Left kidney (tissue), 1 donor: ENCODE measurements at regions not wholly inside any gene's neighbourhood (a gene's known extent, or its start where the extent isn't known, plus 50 kb on each side); places are given as distances from the start of the nearest gene placed in this dataset.

ENCODE experiments used
- DNase-seq: peaks from one replicate; pipeline ENCODE4 v3.0.0-alpha.2; 2013

DNA sequence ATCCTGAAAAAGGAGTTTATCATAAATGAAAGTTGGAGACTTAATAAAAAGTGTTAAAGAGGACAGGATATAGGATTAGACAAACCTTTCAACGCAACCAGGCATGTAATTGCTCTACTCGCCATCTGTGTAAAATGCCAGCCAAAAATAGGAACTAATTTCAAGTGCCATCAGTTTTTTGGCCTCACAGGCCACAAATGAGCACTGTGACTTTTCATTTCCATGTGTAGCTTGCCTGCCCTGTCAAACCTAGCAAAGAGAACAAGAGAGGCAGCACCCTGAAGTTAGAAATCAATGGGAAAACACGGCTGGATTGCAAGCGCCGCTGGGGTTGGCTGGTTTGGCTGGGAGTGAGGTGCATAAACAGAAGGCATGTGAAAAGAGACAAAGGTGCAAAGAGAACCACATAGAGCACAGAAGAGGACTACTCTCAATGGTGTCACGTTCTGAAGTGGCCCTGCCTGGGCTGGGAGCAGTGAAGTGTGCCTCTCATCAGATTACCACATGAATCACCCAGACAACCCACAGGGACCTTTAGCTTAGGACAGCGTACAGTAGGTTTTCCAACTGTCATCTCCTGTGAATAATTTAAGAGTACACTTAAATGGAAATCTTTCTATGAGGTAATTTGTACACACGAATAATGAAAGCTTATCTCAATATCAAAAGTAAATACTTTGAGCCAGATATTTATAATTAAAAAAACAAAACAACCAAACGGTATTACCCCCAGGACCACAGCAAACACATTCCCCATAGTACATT lies 78.0 kb upstream of the NHSL1 start:
- DNase-seq: no peak

DNA sequence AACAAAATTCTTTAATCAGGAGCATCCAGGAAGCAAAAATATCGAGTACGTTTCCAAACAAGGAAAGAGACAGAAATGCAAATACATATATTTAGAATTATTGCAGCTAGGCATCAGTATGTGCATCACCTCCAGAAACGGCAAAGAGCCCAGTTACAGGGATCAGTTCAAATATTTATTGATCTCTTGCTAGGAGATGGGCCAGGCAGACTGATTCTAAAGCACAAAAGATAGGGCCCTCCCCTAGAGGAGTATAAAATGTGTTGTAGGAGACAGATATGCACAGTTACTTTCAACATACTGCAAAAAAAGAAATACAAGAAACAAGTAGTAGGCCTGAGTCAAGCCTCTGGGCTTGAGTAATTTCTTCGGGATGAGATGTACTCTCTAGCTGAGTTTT lies 80.7 kb upstream of the NHSL1 start:
- no peak for DNase-seq

DNA sequence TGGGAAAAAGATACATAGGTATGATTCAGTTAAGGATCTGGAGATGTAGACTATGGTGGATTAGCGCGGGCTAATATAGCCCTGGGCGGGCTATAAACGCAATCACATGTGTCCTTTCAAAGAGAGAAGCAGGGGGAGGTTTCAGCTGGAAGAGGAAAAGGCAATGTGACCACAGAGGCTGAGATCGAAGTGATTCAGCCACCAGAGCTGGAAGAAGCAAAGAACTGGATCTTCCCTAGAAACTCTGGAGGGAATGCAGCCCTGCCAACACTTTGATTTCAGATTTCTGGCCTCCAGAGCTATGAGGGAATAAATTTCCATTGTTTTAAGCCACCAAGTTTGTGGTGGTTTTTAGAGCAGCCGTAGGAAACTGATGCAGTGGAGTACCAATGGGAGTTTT lies 81.5 kb upstream of the NHSL1 start:
- DNase-seq: no peak

DNA sequence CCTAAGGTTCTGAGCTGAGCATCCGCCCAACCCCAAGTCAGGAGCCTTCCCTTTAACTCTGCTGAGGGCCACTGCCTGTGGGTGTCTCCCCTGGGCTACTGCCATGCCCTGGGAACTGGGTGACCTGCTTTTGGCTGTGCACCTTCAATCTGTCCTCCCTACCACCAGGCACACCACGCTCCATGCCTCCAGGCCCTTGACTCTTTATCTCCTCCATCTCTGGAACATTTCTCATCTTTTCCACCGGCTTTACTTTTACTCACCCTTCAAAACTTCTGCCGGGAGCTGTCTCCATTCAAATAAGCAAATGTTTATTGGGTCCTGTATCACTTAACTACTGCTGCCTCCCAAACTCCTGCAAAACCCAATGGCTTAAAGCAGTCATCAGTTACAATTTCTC lies 83.3 kb upstream of the NHSL1 start:
- DNase-seq: no peak

DNA sequence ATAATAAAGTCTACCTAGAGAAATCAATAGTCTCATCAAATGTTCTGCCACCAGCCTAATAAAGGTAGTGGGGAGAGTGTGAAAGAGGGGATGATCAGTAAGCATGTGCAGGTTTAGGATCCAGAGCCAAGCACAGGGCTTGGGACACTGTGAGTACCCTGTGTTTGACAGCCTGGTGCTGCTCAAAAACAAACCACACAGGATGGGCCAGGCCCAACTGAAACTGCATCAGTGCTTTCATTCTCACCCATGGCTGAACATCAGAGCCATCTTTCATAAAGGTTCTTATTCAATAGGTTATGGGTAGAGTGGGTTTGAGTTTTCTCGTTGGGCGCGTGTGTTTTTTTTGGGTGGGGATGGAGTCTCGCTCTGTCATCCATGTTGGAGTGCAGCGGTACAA lies 87.3 kb upstream of the NHSL1 start:
- DNase-seq: no peak

DNA sequence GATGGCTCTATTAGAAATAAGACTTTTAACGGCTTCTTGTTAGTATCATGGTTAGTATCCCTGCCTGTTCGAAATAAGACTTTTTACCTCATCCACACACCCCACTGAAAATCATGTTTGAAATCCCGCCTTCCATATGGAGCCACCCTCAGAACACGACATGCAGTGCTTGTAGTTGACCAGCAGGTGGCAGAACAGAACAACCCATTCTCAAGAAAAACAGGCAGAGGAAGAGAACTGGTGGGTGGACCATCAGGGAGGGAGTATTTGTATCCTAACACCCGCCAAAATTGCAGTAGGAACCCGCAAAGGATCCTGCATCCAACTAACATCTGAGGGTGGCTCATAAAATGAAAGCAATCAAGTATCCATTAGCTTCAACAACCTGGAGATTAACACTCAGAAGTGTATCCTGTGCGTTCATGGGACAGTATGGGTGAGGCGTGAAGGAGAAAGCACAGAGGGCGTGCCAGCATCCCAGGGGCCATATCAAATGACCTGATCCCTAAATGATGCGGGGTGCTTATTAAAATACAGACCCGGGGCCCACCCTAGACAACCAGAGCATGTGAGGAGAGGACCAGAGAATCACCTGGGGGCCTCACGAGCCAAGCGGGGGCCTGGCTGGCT lies 89.6 kb upstream of the NHSL1 start:
- peak; percentile 65 for DNase-seq

DNA sequence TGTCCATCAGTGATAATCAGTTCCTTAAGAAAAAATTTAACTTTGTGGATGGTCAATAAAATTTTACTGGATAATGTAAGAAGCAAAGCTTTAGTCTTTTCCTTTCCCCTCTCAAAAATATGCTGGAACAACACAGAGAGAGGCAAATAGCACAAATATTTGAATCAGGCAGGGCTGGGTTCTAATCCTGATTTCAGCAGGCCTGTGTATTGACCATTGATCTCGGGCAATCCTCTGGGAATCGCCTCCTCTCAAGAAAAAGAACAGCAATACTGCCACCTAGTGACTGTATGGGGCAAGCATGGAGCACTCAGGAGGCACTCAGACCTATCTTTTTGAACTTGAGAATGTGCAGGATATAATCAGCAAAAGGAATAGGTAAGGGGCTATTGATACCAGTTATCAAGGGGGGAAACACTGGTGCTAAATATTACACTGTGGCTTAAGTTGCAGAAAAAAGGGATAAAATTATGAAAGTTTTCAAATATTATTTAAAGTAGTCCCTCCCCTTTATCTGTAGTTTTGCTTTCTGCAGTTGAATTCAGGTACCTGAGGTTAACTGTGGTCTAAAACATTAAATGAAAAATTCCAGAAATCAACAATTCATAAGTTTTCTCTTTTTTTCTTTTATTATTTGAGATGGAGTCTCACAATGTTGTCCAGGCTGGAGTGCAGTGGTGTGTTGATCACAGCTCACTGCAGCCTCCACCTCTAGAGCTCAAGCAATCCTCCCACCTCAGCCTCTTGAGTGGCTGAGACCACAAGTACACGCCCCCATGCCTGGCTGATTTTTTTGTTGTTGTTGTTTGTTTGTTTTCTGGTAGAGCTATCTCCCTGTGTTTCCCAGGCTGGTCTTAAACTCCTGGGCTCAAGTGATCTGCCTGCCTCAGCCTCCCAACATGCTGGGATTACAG lies 91.8 kb upstream of the NHSL1 start:
- DNase-seq: peak; percentile 68

DNA sequence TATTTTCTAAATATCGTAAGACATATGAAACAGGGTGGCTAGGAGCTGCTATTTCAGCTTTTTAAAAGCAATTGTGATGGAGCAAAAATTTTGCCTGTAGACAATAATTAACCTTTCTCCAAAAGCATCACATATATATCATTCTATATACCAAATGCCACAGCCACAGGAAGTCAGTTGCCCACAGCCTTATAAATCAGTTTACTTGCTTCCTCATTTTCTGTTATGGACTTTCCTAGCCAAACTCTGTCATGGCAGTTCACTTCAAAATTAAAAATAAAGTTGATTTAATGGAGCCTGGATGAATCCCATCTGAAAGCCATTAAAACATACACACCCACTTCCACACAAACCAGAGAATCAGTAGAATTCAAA lies 93.4 kb upstream of the NHSL1 start:
- DNase-seq: no peak

DNA sequence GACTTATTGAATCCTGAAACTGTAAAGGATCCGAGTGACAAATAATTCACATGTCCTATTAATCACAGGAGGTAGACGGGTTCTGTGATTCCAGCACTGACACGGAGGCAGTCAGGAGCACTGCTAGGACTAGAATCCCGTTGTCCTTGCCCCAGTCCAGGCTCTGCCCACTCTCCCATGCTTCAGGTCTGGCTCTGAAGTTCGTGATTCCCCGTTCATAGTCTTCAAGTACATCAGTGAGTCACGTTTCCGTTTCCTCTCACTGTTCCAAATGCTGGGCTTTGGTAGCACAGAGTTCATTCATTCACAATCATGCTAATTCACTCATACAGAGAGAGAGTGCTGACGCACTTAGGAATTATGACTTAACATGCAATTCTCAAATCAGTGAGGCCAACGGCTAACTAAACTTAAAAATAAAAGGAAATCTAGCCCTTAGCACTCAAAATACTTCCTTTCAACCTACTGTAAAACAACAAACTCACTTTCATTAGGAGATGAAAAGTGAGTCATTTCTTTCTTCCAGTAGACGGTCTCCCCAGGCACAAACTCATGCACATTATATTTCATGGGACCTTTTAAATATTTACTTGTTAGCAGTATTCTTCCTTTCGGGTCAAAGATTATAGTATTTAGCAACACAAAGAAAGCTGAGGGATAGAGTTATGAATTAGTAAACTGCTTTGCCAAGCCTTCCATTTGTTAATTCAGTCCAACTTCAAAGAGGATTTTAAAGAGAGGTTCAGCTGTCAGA lies 94.0 kb upstream of the NHSL1 start:
- DNase-seq: peak; percentile 38

DNA sequence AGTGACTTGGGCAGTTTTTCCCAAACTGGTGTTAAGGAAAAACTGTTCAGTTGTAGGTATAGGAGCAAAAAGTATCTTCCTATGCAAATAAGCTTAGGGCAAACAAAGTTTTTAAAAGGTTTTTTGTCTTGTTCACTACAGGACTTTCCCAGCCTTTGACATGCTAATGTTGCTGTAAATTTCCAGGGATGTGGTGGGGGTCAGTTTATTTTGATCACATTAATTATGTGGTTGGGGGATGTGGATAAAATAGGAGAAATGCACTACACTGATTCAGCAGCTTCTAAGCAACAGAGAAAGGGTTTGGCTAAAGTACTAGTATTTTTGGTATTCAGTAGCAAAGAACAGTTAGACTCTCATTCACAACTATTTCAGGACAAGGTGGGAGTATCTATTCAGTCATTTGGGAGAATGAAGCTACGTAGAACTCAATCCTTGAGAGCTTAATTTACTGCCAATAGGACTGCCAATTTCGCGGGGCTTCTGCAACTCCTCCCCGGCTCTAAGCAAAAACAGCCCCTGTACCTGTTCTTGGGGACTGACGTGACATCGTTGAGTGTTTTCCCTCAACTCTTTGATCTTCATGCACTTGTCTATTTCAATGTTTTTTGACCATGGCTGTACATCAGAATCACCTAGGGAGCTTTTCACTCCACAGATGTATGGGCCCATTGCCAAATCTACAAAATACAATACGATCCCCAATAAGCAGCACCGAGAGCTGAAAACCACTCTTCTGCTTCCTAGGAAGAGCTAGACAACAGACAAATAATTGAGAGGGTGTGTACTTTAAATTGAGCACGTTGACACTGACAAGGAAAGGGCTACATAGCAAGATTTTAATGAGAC lies 94.8 kb upstream of the NHSL1 start:
- no peak for DNase-seq

DNA sequence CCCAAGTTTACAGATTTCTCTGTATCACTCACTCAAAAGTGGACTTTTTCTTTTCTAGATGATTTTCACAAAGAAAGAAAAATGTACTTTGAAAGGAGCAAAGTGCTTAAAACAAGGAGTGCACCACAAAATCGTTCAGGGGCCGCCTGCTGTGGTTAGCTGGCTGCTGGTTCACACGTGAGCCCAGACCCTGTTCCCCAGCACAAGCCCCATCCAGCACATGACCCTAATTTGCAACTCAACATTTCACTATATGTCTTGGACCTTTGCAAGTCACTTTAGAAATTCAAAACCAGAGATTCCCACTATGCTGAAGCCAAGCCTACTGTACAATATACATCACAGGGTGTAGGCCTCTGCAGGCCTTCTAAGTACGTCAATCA lies 95.5 kb upstream of the NHSL1 start:
- no peak for DNase-seq

DNA sequence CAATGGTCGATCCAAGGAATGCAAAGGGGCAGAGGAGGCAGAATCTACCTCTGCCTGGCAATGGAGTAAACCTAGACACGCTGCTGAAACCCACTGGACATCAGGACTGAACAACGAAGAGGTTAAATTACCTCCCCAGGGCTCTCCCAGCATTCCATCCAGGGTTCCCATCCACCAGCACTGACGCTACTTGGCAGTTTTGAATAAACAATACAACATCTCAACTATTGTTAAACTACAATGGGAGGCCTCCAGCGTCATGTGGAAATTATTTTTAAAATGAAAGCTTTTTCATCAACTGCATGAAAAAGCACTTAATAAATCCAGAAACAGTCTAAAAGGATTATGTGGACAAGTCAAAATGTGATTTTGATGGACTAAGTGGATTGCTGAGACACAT lies 96.8 kb upstream of the NHSL1 start:
- no peak for DNase-seq

DNA sequence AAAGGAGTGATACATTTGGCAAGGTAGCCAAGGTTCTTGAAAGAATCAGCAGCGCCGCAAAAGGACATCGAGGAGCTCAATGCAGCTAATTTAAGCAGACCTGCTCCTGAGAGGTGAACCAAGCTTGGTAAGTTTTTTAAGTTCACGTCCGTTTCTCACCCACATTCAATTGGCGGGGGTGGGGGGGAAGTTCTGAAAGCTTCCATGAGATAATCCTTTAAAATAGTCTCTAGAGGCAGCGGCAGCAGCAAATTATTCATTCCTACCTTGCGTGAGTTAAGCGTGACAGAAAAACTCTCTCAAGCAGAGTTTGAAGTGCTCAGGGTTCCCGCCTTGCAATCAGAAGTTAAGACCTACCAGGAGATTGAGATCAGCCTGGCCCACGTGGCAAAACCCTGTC lies 97.3 kb upstream of the NHSL1 start:
- no peak for DNase-seq

DNA sequence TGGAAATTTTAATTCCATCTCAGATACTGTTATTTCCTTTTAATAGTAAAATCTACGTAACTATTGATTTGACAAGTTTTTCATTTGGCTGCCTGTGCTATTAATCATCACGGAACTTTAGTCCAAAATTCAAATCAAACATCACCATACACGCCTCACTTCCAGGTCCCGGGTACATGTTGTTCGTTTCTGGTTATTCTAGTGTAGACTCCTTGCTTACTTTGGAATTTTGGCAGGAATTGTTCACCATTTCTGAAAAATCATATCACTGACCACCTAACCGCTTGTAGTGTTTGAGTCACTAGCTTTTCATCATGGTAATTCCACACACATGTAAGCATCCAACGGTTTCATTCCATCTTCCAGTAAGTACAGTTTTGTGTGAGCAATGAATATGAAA lies 98.0 kb upstream of the NHSL1 start:
- DNase-seq: no peak

DNA sequence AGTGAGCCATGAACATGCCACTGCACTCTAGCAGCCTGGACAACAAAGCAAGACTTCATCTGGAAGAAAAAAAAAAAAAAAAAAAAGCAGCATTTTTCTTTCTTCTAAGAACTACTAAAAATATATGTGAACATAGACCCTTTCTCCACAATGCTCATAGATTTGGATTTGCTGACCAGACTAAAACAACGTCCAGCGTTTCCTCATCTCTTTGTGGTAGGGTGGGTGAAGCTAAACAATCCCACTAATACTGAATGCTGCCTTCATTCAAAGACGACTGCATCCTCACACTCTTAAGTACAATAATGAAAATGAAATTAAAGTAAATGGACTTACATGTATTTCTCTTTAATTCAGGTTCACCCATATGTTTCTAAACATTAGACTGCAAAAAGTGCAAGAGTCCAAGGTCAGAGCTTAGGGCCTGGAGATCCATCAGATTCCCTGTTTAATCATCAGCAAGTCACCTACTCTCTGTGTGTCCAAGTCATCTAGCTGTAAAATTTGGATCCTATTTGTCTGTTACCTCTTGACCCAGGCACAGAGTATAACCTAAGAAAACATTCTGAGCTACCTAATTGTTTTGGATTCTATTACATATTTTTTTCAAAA lies 99.4 kb upstream of the NHSL1 start:
- DNase-seq: no peak

DNA sequence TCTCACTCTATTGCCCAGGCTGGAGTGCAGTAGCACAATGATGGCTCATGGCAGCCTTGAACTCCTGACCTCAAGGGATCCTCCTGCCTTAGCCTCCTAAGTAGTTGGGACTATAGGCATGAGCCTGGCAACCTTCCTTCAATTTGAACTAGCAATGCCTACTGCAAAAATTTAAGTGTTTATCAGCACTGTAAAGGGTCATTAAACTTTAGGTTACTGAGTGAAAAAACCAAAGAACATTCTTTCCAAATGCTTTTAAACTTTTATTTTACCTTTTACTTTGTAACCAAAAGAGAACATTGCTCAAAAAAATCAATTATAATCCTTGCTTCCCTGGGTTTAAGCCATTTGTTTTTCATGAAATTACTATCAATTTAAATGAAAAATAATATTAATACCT lies 101.0 kb upstream of the NHSL1 start:
- no peak for DNase-seq

DNA sequence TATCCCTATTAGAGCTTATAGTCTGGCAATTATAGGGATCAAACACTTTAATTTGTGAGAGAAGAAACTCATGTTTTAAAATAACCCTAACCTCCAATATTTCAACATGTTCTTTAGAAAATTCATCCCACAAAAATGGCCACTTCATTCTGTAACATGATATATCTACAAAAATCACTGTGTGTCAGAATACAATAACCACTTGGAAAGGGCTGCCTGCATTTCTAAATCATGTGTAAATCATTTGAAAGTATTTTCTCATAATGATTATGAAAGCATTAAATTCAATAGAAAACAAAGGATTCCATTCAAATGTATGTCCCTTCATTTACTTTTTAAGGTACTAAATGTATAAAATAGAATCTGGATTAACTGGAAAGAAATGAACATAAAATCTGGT lies 101.4 kb upstream of the NHSL1 start:
- no peak for DNase-seq

DNA sequence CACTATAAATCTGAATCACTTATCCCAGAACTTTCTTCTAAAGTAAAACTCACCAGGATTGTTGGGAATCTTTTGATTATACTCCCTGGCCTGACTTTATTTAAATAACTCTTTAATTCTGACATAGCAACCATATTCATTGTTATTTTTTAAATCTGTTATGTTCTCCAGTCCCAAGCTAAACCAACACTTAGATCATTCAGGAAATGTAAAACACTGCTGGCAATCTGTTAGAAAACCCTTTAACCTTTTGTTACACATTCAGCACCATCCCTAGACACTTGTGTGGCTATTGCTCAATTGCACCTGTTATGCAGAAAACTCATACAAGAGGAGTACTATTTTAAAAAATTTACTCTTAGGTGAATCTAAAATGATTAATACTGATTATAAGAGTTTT lies 101.8 kb upstream of the NHSL1 start:
- no peak for DNase-seq

DNA sequence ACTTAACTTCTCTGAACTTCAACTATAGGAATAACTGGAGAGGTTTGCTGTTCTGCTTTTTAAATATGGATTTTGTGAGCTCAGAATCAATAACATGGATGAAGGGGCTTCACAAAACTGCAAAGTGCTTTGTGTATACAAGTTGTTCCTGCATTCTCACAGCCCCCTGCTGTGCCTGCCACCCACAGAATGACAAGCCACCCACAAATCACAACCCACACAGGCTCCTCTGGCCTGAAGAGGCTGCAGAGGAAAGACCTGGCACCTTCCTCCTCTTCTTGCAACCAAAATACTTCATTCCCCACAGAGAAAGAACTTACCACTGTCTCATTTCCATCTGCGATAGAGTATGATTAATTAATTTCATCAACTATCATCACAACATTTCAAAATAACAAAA lies 106.7 kb upstream of the NHSL1 start:
- DNase-seq: no peak

DNA sequence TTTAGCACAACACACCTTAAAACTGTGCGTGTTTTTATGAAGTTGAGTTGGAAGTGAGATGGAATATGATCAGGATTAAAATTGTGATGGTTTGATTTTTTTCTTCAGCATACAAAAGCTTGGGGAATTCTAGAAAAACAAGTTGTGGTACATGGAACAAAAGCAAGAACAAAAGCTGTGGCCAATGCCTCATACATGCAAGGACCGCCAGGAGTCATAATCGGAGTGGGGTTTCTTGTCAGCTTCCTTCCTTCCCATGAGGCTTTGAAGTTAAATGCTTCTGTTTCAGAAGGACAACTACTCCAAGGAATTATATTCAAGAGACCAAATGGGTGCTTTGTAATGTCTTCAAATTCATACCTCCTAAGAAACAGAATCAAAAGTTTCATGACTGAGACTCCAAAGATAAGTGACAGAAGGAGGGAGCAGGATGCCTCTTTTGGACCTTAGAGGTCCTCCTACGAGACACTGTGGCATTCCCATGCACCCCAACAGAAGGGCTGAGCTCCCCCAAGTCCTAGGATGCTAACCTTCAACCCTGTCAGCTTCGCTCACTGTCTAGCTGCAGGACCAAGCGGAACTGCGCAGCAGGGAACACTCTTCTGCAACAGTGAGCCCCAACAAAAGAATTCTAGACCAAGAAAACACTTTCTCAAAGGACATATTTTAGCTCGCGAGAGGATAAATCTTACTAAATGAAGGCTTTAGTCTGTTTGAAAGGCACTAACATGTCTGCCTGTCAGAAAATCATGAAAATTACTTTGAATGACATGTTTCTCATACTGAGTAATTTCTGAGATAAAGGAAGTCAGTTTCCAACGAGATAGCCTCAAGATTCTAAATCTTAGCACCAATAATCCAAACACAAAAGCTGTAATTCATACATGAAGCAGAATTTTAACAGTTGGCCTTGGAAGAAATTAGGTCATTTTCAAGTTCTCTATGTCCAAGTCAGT lies 108.5 kb upstream of the NHSL1 start:
- DNase-seq: no peak
